ENCODE measurements at regions not wholly inside any gene's neighbourhood (a gene's known extent, or its start where the extent isn't known, plus 50 kb on each side); places are given as distances from the start of the nearest gene placed in this dataset.
"Not testable (repeated sequence)": the region's sequence is repeated elsewhere in the genome, so short reads cannot be mapped to it uniquely, and the experiment has no call there.

DNA sequence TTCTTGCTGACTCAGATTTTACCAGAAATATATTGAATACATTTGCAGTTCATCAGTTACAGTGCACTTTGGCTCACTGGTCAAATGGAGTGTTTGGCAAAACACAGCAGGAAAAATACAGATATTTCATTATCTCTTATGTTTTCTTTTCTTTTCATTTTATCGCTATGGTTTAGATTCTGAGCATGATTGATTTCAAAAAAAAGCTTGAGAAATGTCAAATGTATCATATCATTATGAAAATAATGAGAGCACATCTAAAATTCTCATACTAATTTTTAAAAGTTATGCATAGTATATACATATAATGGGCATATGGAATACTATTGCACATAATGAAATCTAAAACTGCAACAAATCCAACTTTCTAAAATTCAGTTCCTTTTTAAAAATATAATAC lies 593.8 kb upstream of the PCDH7 start:
- Histone ChIP-seq H3K27ac (ENCODE audit: insufficient read depth, low read depth, low read length) (no peak overlapping the region), H3K36me3 (ENCODE audit: control insufficient read depth in 2 of 2, extremely low read depth in 1 of 2, insufficient read depth in 2 of 2, low read length in 2 of 2) (no peaks in the 10 kb centered on the region), H4K20me1 (replicated peaks; ENCODE audit: control insufficient read depth, extremely low read depth, insufficient read depth, low read length) (no peaks in the 10 kb centered on the region), H3K79me2 (ENCODE audit: control insufficient read depth, insufficient read depth, low read length) (no peaks in the 10 kb centered on the region), H2AFZ (ENCODE audit: low read depth, low read length) (no peak overlapping the region), H3K9me1 (replicated peaks; ENCODE audit: control insufficient read depth, extremely low read depth, insufficient read depth, low read length) (no peaks in the 10 kb centered on the region), H3K4me3 (replicated peaks in 1 of 3; ENCODE audit: insufficient read depth in 1 of 3, low read depth in 1 of 3, low read length in 3 of 3) (no peak overlapping the region), H3K9ac (replicated peaks; ENCODE audit: extremely low read depth, insufficient read depth, low read length) (no peak overlapping the region), H3K4me1 (ENCODE audit: control insufficient read depth, extremely low read depth, insufficient read depth, low read length) (no peaks in the 10 kb centered on the region), H3K4me2 (ENCODE audit: insufficient read depth, low read length) (no peak overlapping the region), H3K27me3 (ENCODE audit: control insufficient read depth in 2 of 2, insufficient read depth in 2 of 2, low read length in 2 of 2) (no peaks in the 10 kb centered on the region), H3K9me3 (replicated peaks; ENCODE audit: control insufficient read depth, insufficient read depth, low read length) (no peaks in the 10 kb centered on the region)
- dilution Hi-C loops (cut with MboI; ENCODE audit: extremely low pct_ligation_motif_present, low sequenced_read_pairs) = no loop called here
- BruUV-seq (replicated peaks) = no TSS peak
- DNase-seq (ENCODE audit: low read depth, low spot score) (no peak), FAIRE-seq (no peak)
- TF ChIP-seq EZH2 (IDR thresholded peaks at IDR 0.05; ENCODE audit: borderline replicate concordance, low read depth, low read length, severe bottlenecking) = no peak
- ChIA-PET CTCF (no interaction called here), POLR2A (no interaction called here)
- intact Hi-C loops (cut with micrococcal nuclease) = no loop called here

DNA sequence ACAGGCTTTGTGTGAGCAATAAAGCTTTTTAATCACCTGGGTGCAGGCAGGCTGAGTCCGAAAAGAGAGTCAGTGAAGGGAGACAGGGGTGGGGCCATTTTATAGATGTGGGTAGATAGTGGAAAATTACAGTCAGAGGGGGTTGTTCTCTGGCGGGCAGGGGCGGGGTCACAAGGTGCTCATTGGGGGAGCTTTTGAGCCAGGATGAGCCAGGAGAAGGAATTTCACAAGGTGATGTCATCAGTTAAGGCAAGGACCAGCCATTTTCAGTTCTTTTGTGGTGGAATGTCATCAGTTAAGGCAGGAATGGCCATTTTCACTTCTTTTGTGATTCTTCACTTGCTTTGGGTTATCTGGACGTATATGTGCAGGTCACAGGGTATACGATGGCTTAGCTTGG lies 571.3 kb upstream of the PCDH7 start:
- H3K9me3 ChIP-seq (replicated peaks; ENCODE audit: control insufficient read depth, insufficient read depth, low read length); CTCF ChIA-PET; BruUV-seq (replicated peaks); H3K9me1 ChIP-seq (replicated peaks; ENCODE audit: control insufficient read depth, extremely low read depth, insufficient read depth, low read length); dilution Hi-C loops (cut with MboI; ENCODE audit: extremely low pct_ligation_motif_present, low sequenced_read_pairs); H4K20me1 ChIP-seq (replicated peaks; ENCODE audit: control insufficient read depth, extremely low read depth, insufficient read depth, low read length); H3K9ac ChIP-seq (replicated peaks; ENCODE audit: extremely low read depth, insufficient read depth, low read length); H3K4me3 ChIP-seq (replicated peaks in 1 of 3; ENCODE audit: insufficient read depth in 1 of 3, low read depth in 1 of 3, low read length in 3 of 3); H3K36me3 ChIP-seq (ENCODE audit: control insufficient read depth in 2 of 2, extremely low read depth in 1 of 2, insufficient read depth in 2 of 2, low read length in 2 of 2); H3K27me3 ChIP-seq (ENCODE audit: control insufficient read depth in 2 of 2, insufficient read depth in 2 of 2, low read length in 2 of 2); FAIRE-seq; DNase-seq (ENCODE audit: low read depth, low spot score); POLR2A ChIA-PET; H2AFZ ChIP-seq (ENCODE audit: low read depth, low read length); H3K4me2 ChIP-seq (ENCODE audit: insufficient read depth, low read length); H3K79me2 ChIP-seq (ENCODE audit: control insufficient read depth, insufficient read depth, low read length); H3K27ac ChIP-seq (ENCODE audit: insufficient read depth, low read depth, low read length); intact Hi-C loops (cut with micrococcal nuclease); H3K4me1 ChIP-seq (ENCODE audit: control insufficient read depth, extremely low read depth, insufficient read depth, low read length): not testable (repeated sequence)

DNA sequence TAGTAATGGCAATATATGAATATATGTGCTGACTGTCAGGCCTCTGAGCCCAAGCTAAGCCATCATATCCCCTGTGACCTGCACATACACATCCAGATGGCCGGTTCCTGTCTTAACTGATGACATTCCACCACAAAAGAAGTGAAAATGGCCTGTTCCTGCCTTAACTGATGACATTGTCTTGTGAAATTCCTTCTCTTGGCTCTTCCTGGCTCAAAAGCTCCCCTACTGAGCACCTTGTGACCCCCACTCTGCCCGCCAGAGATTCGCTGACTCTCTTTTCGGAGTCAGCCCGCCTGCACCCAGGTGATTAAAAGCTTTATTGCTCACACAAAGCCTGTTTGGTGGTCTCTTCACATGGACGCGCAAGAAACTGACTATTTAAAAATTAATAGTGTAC lies 570.6 kb upstream of the PCDH7 start:
- H3K36me3 ChIP-seq (ENCODE audit: control insufficient read depth in 2 of 2, extremely low read depth in 1 of 2, insufficient read depth in 2 of 2, low read length in 2 of 2); H4K20me1 ChIP-seq (replicated peaks; ENCODE audit: control insufficient read depth, extremely low read depth, insufficient read depth, low read length); H3K79me2 ChIP-seq (ENCODE audit: control insufficient read depth, insufficient read depth, low read length); intact Hi-C loops (cut with micrococcal nuclease); H2AFZ ChIP-seq (ENCODE audit: low read depth, low read length); H3K4me2 ChIP-seq (ENCODE audit: insufficient read depth, low read length); DNase-seq (ENCODE audit: low read depth, low spot score); H3K9ac ChIP-seq (replicated peaks; ENCODE audit: extremely low read depth, insufficient read depth, low read length); BruUV-seq (replicated peaks); CTCF ChIA-PET; H3K9me1 ChIP-seq (replicated peaks; ENCODE audit: control insufficient read depth, extremely low read depth, insufficient read depth, low read length); dilution Hi-C loops (cut with MboI; ENCODE audit: extremely low pct_ligation_motif_present, low sequenced_read_pairs); H3K4me1 ChIP-seq (ENCODE audit: control insufficient read depth, extremely low read depth, insufficient read depth, low read length); FAIRE-seq; H3K9me3 ChIP-seq (replicated peaks; ENCODE audit: control insufficient read depth, insufficient read depth, low read length); H3K27ac ChIP-seq (ENCODE audit: insufficient read depth, low read depth, low read length); H3K4me3 ChIP-seq (replicated peaks in 1 of 3; ENCODE audit: insufficient read depth in 1 of 3, low read depth in 1 of 3, low read length in 3 of 3); H3K27me3 ChIP-seq (ENCODE audit: control insufficient read depth in 2 of 2, insufficient read depth in 2 of 2, low read length in 2 of 2); POLR2A ChIA-PET: not testable (repeated sequence)

Data from endothelial cell of umbilical vein (primary cell).